K562 (cell line): ENCODE measurements at regions not wholly inside any gene's neighbourhood (a gene's known extent, or its start where the extent isn't known, plus 50 kb on each side); places are given as distances from the start of the nearest gene placed in this dataset.

Experiments
- AFF1 ChIP-seq, 2 experiments: fragments of 450-650 bp; IDR thresholded peaks; 2 replicates each; pipeline ENCODE4 v1.6.1; 2018; ENCODE audit warnings: mild to moderate bottlenecking in 2 of 2, low read depth in 1 of 2; ENCODE audit not compliant: partially characterized antibody in 2 of 2
- ETV1 ChIP-seq: fragments of 450-650 bp; conservative IDR thresholded peaks from 2 replicates; pipeline ENCODE4 v1.6.1; 2016; ENCODE audit warnings: missing genetic modification characterization, control low read depth, low read depth, missing compliant biosample characterization
- FOXP1 ChIP-seq: sonication (generic); formaldehyde crosslinking; IDR thresholded peaks from 2 replicates; pipeline ENCODE4 v1.8.0; 2022; ENCODE audit warnings: mild to moderate bottlenecking, missing genetic modification reagents
- SIN3A ChIP-seq, 2 experiments: fragments of 150-350 bp in 1 of 2; IDR thresholded peaks; 2 replicates each; pipeline ENCODE4 v1.6.1; 2011 to 2016; ENCODE audit warnings: borderline replicate concordance in 2 of 2, low read depth in 2 of 2, low read length in 2 of 2, mild to moderate bottlenecking in 2 of 2, moderate library complexity in 2 of 2; ENCODE audit not compliant: control insufficient read depth in 1 of 2
- SREBF1 ChIP-seq: fragments of 150-350 bp; IDR thresholded peaks from 2 replicates; pipeline ENCODE4 v1.6.1; 2014; ENCODE audit warnings: antibody characterized with exemption, low read depth, low read length, borderline replicate concordance
- ZBTB17 ChIP-seq: fragments of 450-650 bp; formaldehyde crosslinking; IDR thresholded peaks from 2 replicates; pipeline ENCODE4 v1.4.0; 2020; ENCODE audit warnings: mild to moderate bottlenecking
- ZNF146 ChIP-seq: IDR thresholded peaks from one replicate; pipeline ENCODE4 v1.6.1; 2018; ENCODE audit warnings: missing compliant biosample characterization; ENCODE audit not compliant: unreplicated experiment
- ZNF696 ChIP-seq: fragments of 250-450 bp; sonication (Bioruptor Pico); conservative IDR thresholded peaks from 2 replicates; pipeline ENCODE4 v1.4.0; 2020; ENCODE audit warnings: mild to moderate bottlenecking, moderate library complexity
- TF ChIP-seq, protein P1 (sequence below): fragments of 450-650 bp; IDR thresholded peaks from 2 replicates; pipeline ENCODE4 v1.6.1; 2016; ENCODE audit warnings: mild to moderate bottlenecking, moderate library complexity
- TF ChIP-seq, protein P2 (sequence below): fragments of 450-650 bp; formaldehyde crosslinking; IDR thresholded peaks from 2 replicates; pipeline ENCODE4 v1.4.0; 2020; ENCODE audit warnings: mild to moderate bottlenecking

GRCh38 chr12:123089631-123090353 is 61.1 kb downstream of the PITPNM2 start (continued):
- TF ChIP-seq AFF1 (IDR thresholded peaks at IDR 0.05; ENCODE audit: low read depth in 1 of 2, partially characterized antibody in 2 of 2) (peak in 1 of 2 experiments; percentile 62), ZNF696 (CRISPR knock-in tag) (no peak), SIN3A (IDR thresholded peaks at IDR 0.05; ENCODE audit: borderline replicate concordance in 2 of 2, control insufficient read depth in 1 of 2, low read depth in 2 of 2, low read length in 2 of 2) (no peak), FOXP1 (CRISPR knock-in tag) (no peak), ETV1 (tag) (no peak), ZNF146 (CRISPR knock-in tag) (no peak), ZBTB17 (CRISPR knock-in tag) (no peak), SREBF1 (no peak)
- TF ChIP-seq, protein P1, sequence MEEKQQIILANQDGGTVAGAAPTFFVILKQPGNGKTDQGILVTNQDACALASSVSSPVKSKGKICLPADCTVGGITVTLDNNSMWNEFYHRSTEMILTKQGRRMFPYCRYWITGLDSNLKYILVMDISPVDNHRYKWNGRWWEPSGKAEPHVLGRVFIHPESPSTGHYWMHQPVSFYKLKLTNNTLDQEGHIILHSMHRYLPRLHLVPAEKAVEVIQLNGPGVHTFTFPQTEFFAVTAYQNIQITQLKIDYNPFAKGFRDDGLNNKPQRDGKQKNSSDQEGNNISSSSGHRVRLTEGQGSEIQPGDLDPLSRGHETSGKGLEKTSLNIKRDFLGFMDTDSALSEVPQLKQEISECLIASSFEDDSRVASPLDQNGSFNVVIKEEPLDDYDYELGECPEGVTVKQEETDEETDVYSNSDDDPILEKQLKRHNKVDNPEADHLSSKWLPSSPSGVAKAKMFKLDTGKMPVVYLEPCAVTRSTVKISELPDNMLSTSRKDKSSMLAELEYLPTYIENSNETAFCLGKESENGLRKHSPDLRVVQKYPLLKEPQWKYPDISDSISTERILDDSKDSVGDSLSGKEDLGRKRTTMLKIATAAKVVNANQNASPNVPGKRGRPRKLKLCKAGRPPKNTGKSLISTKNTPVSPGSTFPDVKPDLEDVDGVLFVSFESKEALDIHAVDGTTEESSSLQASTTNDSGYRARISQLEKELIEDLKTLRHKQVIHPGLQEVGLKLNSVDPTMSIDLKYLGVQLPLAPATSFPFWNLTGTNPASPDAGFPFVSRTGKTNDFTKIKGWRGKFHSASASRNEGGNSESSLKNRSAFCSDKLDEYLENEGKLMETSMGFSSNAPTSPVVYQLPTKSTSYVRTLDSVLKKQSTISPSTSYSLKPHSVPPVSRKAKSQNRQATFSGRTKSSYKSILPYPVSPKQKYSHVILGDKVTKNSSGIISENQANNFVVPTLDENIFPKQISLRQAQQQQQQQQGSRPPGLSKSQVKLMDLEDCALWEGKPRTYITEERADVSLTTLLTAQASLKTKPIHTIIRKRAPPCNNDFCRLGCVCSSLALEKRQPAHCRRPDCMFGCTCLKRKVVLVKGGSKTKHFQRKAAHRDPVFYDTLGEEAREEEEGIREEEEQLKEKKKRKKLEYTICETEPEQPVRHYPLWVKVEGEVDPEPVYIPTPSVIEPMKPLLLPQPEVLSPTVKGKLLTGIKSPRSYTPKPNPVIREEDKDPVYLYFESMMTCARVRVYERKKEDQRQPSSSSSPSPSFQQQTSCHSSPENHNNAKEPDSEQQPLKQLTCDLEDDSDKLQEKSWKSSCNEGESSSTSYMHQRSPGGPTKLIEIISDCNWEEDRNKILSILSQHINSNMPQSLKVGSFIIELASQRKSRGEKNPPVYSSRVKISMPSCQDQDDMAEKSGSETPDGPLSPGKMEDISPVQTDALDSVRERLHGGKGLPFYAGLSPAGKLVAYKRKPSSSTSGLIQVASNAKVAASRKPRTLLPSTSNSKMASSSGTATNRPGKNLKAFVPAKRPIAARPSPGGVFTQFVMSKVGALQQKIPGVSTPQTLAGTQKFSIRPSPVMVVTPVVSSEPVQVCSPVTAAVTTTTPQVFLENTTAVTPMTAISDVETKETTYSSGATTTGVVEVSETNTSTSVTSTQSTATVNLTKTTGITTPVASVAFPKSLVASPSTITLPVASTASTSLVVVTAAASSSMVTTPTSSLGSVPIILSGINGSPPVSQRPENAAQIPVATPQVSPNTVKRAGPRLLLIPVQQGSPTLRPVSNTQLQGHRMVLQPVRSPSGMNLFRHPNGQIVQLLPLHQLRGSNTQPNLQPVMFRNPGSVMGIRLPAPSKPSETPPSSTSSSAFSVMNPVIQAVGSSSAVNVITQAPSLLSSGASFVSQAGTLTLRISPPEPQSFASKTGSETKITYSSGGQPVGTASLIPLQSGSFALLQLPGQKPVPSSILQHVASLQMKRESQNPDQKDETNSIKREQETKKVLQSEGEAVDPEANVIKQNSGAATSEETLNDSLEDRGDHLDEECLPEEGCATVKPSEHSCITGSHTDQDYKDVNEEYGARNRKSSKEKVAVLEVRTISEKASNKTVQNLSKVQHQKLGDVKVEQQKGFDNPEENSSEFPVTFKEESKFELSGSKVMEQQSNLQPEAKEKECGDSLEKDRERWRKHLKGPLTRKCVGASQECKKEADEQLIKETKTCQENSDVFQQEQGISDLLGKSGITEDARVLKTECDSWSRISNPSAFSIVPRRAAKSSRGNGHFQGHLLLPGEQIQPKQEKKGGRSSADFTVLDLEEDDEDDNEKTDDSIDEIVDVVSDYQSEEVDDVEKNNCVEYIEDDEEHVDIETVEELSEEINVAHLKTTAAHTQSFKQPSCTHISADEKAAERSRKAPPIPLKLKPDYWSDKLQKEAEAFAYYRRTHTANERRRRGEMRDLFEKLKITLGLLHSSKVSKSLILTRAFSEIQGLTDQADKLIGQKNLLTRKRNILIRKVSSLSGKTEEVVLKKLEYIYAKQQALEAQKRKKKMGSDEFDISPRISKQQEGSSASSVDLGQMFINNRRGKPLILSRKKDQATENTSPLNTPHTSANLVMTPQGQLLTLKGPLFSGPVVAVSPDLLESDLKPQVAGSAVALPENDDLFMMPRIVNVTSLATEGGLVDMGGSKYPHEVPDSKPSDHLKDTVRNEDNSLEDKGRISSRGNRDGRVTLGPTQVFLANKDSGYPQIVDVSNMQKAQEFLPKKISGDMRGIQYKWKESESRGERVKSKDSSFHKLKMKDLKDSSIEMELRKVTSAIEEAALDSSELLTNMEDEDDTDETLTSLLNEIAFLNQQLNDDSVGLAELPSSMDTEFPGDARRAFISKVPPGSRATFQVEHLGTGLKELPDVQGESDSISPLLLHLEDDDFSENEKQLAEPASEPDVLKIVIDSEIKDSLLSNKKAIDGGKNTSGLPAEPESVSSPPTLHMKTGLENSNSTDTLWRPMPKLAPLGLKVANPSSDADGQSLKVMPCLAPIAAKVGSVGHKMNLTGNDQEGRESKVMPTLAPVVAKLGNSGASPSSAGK, result no peak
- TF ChIP-seq, protein P2, sequence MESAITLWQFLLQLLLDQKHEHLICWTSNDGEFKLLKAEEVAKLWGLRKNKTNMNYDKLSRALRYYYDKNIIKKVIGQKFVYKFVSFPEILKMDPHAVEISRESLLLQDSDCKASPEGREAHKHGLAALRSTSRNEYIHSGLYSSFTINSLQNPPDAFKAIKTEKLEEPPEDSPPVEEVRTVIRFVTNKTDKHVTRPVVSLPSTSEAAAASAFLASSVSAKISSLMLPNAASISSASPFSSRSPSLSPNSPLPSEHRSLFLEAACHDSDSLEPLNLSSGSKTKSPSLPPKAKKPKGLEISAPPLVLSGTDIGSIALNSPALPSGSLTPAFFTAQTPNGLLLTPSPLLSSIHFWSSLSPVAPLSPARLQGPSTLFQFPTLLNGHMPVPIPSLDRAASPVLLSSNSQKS, result no peak
